GM21390 (cell line): ENCODE measurements at regions not wholly inside any gene's neighbourhood (a gene's known extent, or its start where the extent isn't known, plus 50 kb on each side); places are given as distances from the start of the nearest gene placed in this dataset.
A peak's percentile ranks its signal among the peaks of the same experiment; 100 is the strongest.

Source experiments
- ATAC-seq: cut with Tn5 transposase; IDR thresholded peaks from one replicate; pipeline ENCODE4 v1.9.1; 2021; ENCODE audit not compliant: unreplicated experiment

GRCh38 chr6:6910734-6911295, 196.9 kb upstream of the RREB1 start:
- ATAC-seq: no peak

- ATAC-seq: no peak
Observed at GRCh38 chr6:6911391-6911790, 196.4 kb upstream of the RREB1 start.

GRCh38 chr6:6912817-6913744, 194.7 kb upstream of the RREB1 start:
- no peak for ATAC-seq

- no peak for ATAC-seq
Observed at GRCh38 chr6:6915219-6915618, 192.5 kb upstream of the RREB1 start.

GRCh38 chr6:6915813-6916547, 191.8 kb upstream of the RREB1 start:
- no peak for ATAC-seq

GRCh38 chr6:6916598-6916997, 191.2 kb upstream of the RREB1 start:
- ATAC-seq: no peak

- ATAC-seq: peak; percentile 81
Observed at GRCh38 chr6:6918216-6918983, 189.4 kb upstream of the RREB1 start.

- ATAC-seq: no peak
Observed at GRCh38 chr6:6919173-6919572, 188.6 kb upstream of the RREB1 start.

GRCh38 chr6:6920114-6920986, 187.4 kb upstream of the RREB1 start:
- ATAC-seq: no peak

GRCh38 chr6:6920987-6921313, 186.8 kb upstream of the RREB1 start:
- no peak for ATAC-seq

- no peak for ATAC-seq
Observed at GRCh38 chr6:6922166-6922565, 185.6 kb upstream of the RREB1 start.

GRCh38 chr6:6923605-6924004, 184.2 kb upstream of the RREB1 start:
- ATAC-seq: no peak

GRCh38 chr6:6924708-6925107, 183.1 kb upstream of the RREB1 start:
- no peak for ATAC-seq

GRCh38 chr6:6925391-6926164, 182.2 kb upstream of the RREB1 start:
- ATAC-seq: no peak

- no peak for ATAC-seq
Observed at GRCh38 chr6:6926856-6927255, 180.9 kb upstream of the RREB1 start.

- no peak for ATAC-seq
Observed at GRCh38 chr6:6927521-6928361, 180.0 kb upstream of the RREB1 start.

GRCh38 chr6:6930223-6930880, 177.4 kb upstream of the RREB1 start:
- no peak for ATAC-seq
